NCI-H1105 treated with DMSO at 0.1 percent for 48 hours (cell line): ENCODE measurements at regions not wholly inside any gene's neighbourhood (a gene's known extent, or its start where the extent isn't known, plus 50 kb on each side); places are given as distances from the start of the nearest gene placed in this dataset.
"Not testable (repeated sequence)": the region's sequence is repeated elsewhere in the genome, so short reads cannot be mapped to it uniquely, and the experiment has no call there.

ENCODE experiments used
- DNase-seq: peaks from one replicate; lab custom pipeline; 2025; lab: John Stamatoyannopoulos, UW

DNA sequence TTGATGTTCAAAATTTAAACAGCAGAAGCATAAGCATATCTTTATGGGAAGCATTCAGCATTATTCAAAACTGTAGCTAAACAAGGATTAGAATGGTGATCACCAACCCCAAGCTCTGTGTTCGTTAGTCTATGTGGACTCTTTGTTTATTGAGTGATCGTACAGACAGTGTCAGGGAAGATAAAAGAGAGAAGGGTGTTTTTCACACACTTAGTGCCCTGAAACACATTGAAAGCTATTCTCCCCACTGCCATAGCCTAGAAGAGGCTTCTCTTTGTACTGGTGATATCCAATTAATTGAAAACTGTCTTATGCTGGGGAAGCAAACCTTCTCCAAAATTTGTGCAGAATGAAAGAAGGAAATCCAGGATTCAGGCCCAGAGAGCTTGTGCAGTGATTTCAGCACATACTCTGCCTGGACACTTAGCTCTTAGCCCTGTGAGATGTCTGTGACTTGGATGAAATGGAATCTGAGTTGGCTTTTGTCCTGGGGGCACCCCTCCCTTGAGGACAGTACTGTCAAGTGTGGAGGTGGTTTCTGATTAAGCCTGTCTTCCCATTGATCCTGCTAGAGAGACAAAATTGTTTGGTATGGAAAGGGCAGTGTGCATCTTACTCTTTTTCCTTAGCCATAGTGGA is 125.7 kb upstream of the MTHFD1L start:
- DNase-seq, result no peak

DNA sequence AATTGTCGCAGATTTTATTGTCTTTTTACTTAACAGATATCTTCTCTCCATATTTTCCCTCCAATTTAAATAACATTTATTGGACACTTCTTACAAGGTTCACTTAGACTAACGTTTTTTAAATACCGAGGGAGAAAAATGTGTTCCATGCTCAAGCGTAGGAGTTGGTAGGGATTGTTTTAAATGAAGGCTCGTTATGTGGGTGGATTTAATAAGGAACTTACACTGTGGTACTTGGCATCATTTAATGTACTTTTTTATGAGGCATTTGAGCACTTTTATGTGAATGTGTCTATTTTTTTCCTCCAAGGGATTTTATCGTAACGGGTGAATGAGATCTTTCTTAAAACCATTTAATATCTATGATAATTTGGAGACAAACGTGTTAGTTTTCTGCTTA is 125.0 kb upstream of the MTHFD1L start:
- no peak for DNase-seq

DNA sequence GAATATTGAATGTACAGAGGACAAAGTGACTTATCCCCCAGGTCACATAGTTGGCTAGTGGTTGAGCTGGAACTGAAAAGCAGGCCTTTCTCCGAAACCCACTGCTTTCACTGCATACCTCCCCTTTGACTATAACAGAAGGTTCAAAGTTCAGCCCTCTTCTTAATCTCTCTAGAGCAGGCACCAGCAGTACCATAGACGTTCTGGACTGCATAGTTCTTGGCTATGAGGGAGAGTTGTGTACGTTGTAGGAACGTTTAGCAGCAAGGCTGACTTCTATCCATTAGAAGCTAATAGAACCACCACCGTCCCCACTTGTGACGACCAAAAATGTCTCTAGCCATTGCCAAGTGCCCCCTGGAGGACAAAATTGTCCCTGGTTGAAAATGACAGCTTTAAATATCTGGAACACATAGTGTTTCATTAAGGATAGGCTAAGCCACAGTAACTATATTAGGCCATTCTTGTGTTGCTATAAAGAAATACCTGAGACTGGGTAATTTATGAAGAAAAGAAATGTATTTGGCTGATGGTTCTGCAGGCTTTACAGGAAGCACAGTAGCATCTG is 123.8 kb upstream of the MTHFD1L start:
- no peak for DNase-seq

DNA sequence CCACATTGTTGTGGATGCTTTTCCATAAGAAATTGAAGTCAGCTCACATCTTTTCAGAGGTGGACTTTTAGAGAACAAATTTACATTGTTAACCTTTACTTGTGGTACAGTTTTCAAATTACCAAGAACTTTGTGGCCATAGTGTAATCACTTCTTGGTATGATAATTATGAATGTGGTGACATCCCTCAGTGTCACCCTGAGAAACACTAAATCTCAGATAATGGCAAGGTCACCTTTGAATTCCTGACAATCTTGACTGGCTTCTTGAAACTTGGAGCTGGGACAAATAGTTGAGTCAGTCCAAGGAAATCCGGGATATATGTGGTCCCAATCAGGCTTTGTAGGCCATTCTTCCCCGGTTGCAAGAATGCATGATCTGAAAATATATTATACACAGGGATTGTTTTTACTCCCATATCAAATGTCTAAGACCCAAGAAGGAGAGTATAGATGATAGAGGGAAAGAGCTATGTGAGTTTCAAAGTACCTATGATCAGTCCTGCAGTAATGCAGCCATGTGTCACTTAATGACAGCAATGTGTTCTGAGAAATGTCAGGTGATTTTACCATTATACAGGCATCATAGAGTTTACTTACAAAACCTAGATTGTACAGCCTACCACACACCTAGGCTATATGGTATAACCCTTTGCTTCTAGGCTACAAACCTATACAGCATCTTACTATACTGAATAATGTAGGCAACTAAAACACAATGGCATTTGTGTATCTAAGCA is 120.8 kb upstream of the MTHFD1L start:
- DNase-seq, result no peak

DNA sequence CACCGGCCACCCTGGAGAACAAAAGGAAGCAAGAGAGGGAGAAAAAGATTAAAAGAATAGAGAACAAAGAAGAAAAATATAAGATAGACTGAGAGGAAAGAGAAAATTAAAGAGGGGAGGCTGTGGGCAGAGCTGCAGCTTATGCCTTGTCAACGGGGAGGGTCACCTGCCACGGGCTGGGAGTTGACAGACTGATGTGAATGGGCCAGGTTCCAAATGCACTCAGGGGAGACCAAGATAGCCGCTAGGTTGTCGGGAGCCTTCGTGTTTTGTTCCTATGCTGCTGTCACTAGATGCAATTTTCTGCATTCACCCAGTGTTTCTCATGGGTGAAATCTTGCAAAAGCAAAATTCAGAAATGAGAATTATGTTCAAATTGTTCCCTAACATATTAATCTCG is 119.6 kb upstream of the MTHFD1L start:
- peak; percentile 67 for DNase-seq

DNA sequence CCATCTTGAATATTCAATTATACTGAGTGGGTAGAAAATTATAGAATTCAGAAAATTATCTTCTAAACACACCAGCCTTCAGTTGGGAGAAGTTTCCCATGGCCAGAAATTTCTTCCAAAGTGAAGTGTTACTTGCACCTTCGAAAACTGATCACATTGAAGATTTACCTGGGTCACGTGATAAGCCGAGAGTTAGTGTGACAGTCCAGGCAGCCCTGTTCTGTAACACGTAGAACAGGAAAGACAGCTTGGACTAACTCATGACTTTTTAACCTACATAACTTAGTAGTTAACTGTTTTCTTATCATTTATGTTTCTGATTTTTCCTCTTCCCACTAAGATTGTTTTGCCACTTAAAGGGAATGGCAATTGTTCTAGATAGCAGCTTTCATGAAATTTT is 118.3 kb upstream of the MTHFD1L start:
- DNase-seq, result no peak

DNA sequence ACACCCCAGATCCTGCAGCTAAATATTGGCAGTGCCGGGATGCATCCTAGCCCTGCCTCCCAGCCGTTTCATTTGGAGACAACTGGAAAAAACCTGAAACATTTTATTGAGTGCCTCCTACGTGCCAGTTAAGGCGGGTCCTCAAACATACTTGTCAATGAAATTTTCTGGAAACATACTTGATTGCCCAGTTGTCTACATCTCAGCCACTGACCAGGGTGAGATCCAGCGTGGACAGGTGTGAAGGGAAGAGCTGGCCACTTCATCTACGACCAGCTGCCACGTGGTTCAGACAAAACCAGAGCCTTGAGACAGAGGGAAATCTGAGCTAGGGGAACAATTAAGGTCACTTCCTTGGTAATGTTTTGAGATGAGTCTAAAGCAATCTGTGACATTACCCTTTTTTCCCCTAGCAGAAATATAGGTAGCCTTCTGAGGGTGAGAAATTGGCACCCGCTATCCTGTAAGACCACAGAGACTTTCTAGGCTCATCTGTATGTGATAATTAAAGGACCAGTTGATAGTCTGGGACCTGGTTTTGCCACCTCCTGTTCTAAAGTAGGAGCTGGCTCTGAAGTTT is 116.3 kb upstream of the MTHFD1L start:
- no peak for DNase-seq

DNA sequence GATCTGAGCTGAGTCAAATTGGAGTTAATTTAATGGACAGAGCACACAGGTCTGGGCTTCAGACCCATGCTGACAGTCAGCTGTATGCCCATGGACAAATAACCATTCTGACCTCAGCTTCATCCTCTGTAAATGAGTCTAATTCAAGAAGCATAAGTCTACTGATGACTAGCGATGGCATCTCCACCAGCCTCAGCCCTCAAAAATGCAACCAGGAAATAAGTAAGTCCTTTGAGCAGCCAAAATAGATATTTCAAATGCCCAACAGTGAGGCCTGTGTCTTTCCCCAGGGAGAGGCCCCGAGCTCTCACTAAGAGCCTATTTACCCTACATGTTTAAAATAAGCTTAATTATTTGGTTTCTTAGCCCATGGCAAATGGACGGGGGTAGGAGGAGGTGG is 114.2 kb upstream of the MTHFD1L start:
- DNase-seq, result no peak

DNA sequence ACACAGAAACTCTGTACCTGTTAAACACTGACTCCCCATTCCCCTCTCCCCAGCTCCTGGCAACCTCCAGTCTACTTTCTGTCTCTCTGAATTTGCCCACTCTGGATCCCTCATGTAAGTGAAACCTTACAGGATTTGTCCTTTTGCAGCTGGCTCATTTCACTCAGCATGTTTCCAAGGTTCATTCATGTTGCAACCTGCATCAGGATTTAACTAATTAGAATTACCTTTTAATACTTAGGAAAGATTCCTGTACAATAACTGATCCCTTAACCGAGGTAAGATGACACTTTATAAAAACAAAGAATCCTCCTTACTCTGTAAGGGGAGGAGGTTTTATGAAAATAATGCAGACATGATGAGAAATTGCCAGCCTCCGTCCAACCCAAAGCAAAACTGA is 113.1 kb upstream of the MTHFD1L start:
- no peak for DNase-seq

DNA sequence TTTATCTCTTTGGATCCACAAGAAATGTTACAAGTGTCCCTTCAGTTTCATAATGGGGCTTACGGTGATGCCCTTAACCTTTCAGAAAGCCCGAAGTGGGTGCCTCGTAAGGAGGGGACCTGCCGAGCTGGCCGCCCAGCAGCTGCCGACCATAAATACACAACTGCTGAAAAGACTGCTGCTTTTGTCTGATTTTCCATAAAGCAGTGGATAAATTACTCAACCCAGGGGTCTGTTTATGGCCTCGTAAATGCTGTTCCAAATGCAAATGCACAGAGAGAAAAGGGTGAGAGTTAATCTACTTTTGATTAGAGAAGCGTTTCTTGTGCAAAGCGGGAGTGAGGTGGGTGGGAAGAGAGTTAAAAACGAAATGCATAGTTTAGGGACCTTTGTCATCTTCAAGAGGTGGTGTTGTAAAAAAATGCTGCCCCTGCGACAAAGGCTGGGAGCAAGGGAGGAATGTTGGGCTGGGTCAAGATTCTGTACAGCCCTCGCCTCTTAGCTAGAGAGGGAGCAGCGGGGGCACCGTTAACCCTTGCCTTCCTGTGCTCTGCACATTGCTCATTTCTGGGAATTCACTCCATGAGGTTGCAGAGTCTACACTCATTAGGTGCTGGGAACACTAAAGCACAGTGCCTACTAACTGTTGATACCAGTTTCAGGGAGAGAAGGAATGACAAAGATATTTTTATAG is 112.0 kb upstream of the MTHFD1L start:
- peak; percentile 6 for DNase-seq

DNA sequence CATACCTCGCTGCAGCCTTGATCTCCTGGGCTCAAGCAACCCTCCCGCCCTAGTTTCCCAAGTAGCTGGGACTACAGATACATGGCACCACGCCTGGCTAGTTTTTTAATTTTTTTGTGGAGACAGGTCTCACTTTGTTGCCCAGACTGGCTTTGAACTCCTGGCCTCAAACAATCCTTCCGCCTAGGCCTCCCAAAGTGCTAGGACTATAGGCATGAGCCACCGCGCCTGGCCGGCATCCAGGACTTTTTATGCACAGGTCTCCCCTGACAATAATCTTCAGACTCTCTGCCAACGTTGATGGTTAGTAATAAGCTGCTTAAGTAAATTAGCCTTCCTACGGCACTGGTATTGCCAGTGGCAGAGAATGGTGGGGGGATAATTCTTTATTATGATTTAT is 110.5 kb upstream of the MTHFD1L start:
- peak; percentile 32 for DNase-seq

DNA sequence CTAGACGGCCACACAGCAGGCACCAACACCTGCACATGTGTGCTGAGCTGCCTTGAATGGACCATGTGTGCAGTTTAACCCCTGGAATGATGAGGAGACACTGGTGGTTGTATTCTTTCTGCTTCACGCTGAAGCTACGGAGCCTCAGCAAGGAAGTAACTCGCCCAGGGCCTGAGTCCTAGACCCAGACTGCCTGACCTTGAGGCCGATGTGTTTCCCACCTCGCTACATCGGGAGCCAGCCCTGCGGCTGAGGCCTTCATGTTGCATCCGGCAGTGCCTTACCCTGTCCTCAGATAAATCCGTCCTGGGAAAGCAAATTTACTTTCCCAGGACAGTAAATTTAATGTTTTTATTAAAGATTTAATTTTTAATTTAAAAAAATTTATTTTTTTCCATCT is 110.0 kb upstream of the MTHFD1L start:
- no peak for DNase-seq

DNA sequence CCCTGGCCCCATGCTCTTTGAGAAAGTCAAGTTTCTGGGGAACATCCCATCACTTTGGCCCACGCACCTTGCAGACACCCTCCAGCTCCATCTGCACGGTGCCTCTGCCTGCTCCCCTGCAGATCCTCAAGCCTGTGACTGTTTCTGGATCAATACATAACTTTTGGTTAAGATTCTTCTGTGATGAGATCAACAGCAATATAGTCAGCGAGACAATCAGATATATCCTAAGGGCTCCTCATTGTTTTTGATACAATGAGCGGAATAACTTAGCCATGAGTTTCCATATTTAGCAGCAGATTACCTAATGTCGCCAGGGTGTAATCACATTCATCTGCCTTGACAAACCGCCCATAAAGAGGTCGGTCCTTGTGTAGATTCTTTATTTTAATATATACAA is 109.3 kb upstream of the MTHFD1L start:
- no peak for DNase-seq

DNA sequence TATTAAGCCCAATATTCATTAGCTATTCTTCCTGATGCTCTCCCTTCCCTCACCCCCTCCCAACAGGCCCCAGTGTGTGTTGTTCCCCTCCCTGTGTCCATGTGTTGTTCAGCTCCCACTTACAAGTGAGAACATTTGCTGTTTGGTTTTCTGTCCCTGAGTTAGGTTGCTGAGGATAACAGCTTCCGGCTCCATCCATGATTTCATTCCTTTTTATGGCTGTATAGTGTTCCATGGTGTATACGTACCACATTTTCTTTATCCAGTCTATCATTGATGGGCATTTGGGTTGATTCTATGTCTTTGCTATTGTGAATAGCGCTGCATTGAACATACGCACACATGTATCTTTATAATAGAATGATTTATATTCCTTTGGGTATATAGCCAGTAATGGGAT is 107.7 kb upstream of the MTHFD1L start:
- not testable (repeated sequence) for DNase-seq

DNA sequence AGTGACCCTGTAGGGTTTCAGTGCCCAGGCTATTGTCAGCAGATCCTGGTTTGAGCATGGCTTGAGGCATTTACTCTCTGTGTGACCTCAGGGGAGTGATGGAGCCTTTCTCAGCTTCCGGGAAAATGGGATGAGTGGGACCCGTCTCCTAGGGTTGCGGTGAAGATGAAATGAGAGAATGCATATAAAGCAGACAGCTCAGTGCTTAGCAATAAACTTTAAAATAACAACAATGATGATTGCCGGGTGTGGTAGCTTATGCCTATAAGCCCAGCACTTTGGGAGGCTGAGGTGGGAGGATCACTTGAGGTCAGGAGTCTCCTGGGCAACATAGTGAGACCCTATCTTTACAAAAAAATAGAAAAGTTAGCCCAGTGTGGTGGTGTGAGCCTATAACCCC is 106.0 kb upstream of the MTHFD1L start:
- DNase-seq, result no peak

DNA sequence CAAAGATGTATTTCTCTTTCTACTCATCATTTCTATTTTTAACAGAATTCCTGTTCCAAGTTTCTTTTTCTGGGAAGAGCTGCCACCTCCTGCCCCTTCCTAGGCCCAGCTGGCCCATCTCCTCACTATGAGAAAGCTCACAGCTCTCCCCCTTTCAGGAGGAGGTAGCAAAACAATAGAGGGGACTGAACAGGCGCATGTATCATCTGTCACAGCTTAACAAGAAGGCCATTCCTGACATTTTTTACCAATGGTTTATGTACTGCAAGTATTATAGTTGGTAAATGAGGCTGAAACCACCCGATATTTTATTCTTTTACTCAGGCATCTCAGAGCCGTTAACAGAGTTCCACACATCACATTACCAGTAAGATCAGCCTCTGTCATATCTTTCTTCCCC is 103.7 kb upstream of the MTHFD1L start:
- no peak for DNase-seq

DNA sequence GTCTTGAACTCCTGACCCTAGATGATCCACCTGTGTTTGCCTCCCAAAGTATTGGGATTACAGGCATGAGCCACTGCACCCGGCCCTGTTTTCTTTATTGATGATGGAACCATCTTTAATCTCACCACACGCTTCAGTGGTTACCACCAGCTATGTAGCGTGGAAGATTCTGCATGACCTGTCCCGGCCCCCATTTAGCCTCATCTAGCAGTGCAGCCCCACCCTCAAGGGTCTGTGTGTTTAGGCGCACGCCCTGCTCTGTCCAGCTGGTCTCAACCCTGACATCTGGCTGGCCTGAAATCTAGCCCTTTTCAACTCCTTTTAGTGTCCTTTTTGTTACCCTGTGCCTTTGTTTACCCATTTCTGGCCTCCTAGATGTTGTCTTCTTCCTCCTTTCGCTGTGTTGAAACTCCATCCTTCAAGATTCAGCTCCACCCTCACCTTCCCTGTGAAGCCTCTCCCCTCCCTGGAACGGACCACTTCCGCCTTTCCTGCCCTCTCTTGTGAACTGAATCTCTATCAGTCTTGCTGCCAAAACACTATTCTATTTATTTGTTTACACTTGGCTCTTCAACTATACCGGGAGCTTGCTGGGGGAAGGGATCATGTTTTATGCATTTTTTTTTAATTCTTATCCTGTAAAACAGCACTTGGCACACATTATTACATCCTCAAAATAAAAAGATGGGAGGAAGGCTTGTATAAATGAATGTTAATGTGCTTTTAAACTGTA is 101.0 kb upstream of the MTHFD1L start:
- DNase-seq, result peak; percentile 50

DNA sequence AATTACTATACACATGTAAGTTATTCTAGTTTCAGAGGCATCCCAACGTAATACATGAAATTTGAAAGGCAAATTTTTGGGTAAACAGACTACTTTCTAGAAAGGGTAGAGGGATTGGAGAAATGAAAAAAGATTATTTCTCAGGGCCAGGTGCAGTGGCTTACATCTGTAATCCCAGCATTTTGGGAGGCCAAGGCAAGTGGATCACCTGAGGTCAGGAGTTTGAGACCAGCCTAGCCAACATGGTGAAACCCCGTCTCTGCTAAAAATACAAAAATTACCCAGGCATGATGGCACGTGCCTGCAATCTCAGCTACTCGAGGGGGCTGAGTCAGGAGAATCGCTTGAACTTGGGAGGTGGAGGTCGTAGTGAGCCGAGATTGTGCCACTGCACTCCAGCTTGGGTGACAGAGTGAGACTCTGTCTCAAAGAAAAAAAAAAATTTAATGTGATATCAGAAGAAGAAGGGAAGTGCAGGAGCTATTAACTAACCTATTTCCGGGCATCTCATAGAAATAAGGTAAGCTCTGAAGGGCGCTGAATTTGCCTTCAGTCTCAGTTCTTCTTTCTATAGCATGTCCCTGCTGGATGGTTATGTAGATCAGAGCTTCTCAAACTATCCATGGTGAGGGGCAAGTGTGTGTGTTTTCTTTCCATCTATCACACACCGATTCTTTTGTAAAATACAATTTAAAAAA is 100.3 kb upstream of the MTHFD1L start:
- no peak for DNase-seq

DNA sequence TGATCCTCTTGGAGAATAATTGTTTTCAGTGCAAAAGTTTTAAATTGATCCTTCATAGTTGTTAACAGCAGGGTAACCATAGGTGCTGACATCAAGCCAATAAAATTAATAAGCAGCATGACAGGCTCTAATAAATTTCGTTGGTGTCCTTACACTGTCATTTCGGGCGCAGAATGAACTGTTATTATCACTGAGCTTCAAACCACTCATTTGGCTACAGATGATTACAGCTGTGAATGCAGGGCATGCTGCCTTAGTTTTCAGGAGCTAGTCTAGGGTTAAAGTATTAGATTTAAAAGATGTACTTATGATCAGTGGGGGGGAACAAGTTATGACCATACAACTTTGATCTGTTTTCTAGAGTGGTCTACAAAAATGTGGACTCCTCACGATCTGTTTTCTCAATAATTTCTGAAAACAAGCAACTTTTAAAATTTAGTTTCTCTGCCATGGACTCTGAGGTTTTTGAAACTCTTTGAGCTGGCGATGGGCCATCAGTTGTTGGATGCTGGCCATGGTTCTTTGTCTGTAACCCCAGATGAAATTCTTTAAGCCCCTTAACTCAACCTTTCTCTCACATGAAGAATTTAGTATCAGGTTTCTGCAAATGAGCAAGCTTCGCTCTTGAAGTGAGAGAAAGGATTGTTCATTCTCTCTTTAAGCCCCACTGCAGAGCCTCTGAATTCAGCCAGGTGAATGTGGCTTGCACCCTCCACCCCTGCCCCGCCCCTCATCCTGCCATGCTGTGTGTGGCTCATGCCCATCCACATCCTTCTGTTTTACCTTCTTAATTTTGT is 99.1 kb upstream of the MTHFD1L start:
- peak; percentile 94 for DNase-seq

DNA sequence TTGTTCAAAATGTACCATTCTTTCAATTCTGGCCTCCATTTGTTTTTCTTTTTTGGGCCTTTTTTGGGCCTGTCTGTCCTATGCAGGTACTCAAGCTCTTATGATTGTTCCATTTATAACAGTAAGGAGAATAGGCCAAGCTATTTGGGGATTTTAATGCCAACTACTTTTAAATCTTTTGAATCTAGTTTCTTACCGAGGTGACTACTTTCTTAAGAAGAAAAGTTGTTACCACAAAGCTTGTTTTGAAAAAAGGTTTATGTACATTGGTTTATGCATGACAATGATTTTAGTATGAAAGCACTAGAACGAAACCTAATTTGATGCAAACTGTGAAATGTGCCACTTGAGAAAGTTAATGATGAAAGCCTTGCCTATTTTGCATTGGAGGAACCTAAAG is 98.3 kb upstream of the MTHFD1L start:
- no peak for DNase-seq
